Endothelial cell of umbilical vein (primary cell): ENCODE measurements at regions not wholly inside any gene's neighbourhood (a gene's known extent, or its start where the extent isn't known, plus 50 kb on each side); places are given as distances from the start of the nearest gene placed in this dataset.

ENCODE experiments used
- BruUV-seq: library from RNA; stranded (reverse); fragments of 400-500 nt; replicated peaks from 2 replicates; lab custom pipeline; 2021; lab: Mats Ljungman, UMichigan
- CTCF ChIA-PET: fragments of 300-600, 350-600 bp; sonication (Branson Sonifier 250); formaldehyde crosslinking; loops from one replicate; lab custom pipeline; 2021; ENCODE audit warnings: antibody characterized with exemption, inconsistent platforms; lab: Charles Lee
- POLR2A ChIA-PET: fragments of 300-600, 350-600 bp; sonication (Branson Sonifier 250); formaldehyde crosslinking; loops from one replicate; lab custom pipeline; 2021; ENCODE audit warnings: antibody characterized with exemption, inconsistent platforms; lab: Charles Lee
- DNase-seq: peaks from one replicate; pipeline ENCODE4 v3.0.0-alpha.2; 2011; ENCODE audit warnings: low read depth, low spot score
- FAIRE-seq: peaks from 2 replicates; lab custom pipeline; 2011; peaks lifted over from hg19 to GRCh38; lab: Jason Lieb, UNC
- H2AFZ ChIP-seq: 2 replicates; pipeline ENCODE4 v1.6.0; 2012; ENCODE audit warnings: low read depth, low read length, control low read depth, inconsistent platforms
- H3K27ac ChIP-seq: 2 replicates; pipeline ENCODE4 v1.5.1; 2011; ENCODE audit warnings: low read depth, mild to moderate bottlenecking, control low read depth, low read length, moderate library complexity; ENCODE audit not compliant: insufficient read depth
- H3K27me3 ChIP-seq, 2 experiments: 2 replicates each; pipeline versions ENCODE4 v1.6.0 to v1.6.1; 2011; ENCODE audit warnings: low read length in 2 of 2, mixed read lengths in 1 of 2; ENCODE audit not compliant: control insufficient read depth in 2 of 2, insufficient read depth in 2 of 2
- H3K36me3 ChIP-seq, 2 experiments: 2 replicates in 1 of 2; 3 replicates in 1 of 2; pipeline ENCODE4 v1.5.1; 2011; ENCODE audit warnings: low read length in 2 of 2, mild to moderate bottlenecking in 1 of 2, moderate library complexity in 1 of 2; ENCODE audit not compliant: control insufficient read depth in 2 of 2, insufficient read depth in 2 of 2; ENCODE audit errors: extremely low read depth in 1 of 2
- H3K4me1 ChIP-seq: 3 replicates; pipeline ENCODE4 v1.5.1; 2011; ENCODE audit warnings: mild to moderate bottlenecking, low read length; ENCODE audit not compliant: control insufficient read depth, insufficient read depth; ENCODE audit errors: extremely low read depth
- H3K4me2 ChIP-seq: 2 replicates; pipeline ENCODE4 v1.6.1; 2011; ENCODE audit warnings: low read length, control low read depth, mixed read lengths; ENCODE audit not compliant: insufficient read depth
- H3K4me3 ChIP-seq, 3 experiments: fragments of 200-600 bp in 1 of 3; sonication (generic), shearing (Covaris generic) in 1 of 3; replicated peaks in 1 of 3; 2 replicates each; pipeline ENCODE4 v1.5.1; 2011 to 2016; ENCODE audit warnings: control low read depth in 3 of 3, low read length in 3 of 3, mild to moderate bottlenecking in 2 of 3, inconsistent platforms in 1 of 3, low read depth in 1 of 3, moderate library complexity in 1 of 3; ENCODE audit not compliant: insufficient read depth in 1 of 3
- H3K79me2 ChIP-seq: 2 replicates; pipeline ENCODE4 v1.6.0; 2012; ENCODE audit warnings: low read length, inconsistent platforms; ENCODE audit not compliant: control insufficient read depth, insufficient read depth
- H3K9ac ChIP-seq: replicated peaks from 2 replicates; pipeline ENCODE3; 2011; ENCODE audit warnings: low read length, control low read depth; ENCODE audit not compliant: insufficient read depth; ENCODE audit errors: extremely low read depth
- H3K9me1 ChIP-seq: replicated peaks from 3 replicates; pipeline ENCODE4 v1.6.0; 2011; ENCODE audit warnings: mild to moderate bottlenecking, low read length; ENCODE audit not compliant: control insufficient read depth, insufficient read depth; ENCODE audit errors: extremely low read depth
- H3K9me3 ChIP-seq: replicated peaks from 2 replicates; pipeline ENCODE4 v1.5.1; 2012; ENCODE audit warnings: low read length, inconsistent platforms; ENCODE audit not compliant: control insufficient read depth, insufficient read depth
- H4K20me1 ChIP-seq: replicated peaks from 2 replicates; pipeline ENCODE3; 2011; ENCODE audit warnings: mild to moderate bottlenecking, low read length; ENCODE audit not compliant: control insufficient read depth, insufficient read depth; ENCODE audit errors: extremely low read depth
- CTCF ChIP-seq, 2 donors: IDR thresholded peaks; 1 replicate in 1 of 2; 2 replicates in 1 of 2; pipeline ENCODE4 v1.5.1; 2011; ENCODE audit warnings: low read length in 2 of 2, mild to moderate bottlenecking in 2 of 2, moderate library complexity in 2 of 2, control low read depth in 1 of 2, inconsistent platforms in 1 of 2, low read depth in 1 of 2; ENCODE audit not compliant: insufficient read depth in 1 of 2; ENCODE audit errors: extremely low read depth in 1 of 2
- EZH2 ChIP-seq: IDR thresholded peaks from 2 replicates; pipeline ENCODE4 v1.6.1; 2012; ENCODE audit warnings: borderline replicate concordance, low read depth, mild to moderate bottlenecking, moderate library complexity, low read length, inconsistent platforms; ENCODE audit not compliant: severe bottlenecking
- FOS ChIP-seq: IDR thresholded peaks from 2 replicates; pipeline ENCODE4 v1.6.1; 2011; ENCODE audit warnings: mild to moderate bottlenecking, low read length, moderate library complexity, borderline replicate concordance; ENCODE audit not compliant: insufficient read depth
- GATA2 ChIP-seq: IDR thresholded peaks from 2 replicates; pipeline ENCODE4 v1.7.0; 2011; ENCODE audit warnings: low read depth, mild to moderate bottlenecking, moderate library complexity, mixed read lengths, low read length; ENCODE audit not compliant: insufficient read length, insufficient read depth
- JUN ChIP-seq: IDR thresholded peaks from 2 replicates; pipeline ENCODE4 v1.6.1; 2011; ENCODE audit warnings: borderline replicate concordance, low read depth; ENCODE audit not compliant: insufficient read length, insufficient read depth
- MAX ChIP-seq: IDR thresholded peaks from 2 replicates; pipeline ENCODE4 v1.6.1; 2011; ENCODE audit not compliant: insufficient read depth, insufficient read length
- MYC ChIP-seq: IDR thresholded peaks from one replicate; pipeline ENCODE4 v1.6.1; 2011; ENCODE audit warnings: mild to moderate bottlenecking, low read depth, low read length
- POLR2A ChIP-seq: IDR thresholded peaks from 2 replicates; pipeline ENCODE4 v1.6.1; 2012; ENCODE audit warnings: low read depth, mild to moderate bottlenecking, control low read depth, low read length
- POLR2AphosphoS5 ChIP-seq: IDR thresholded peaks from 2 replicates; pipeline ENCODE4 v1.6.1; 2012; ENCODE audit warnings: low read depth, mild to moderate bottlenecking, control low read depth, low read length, moderate library complexity; ENCODE audit not compliant: insufficient read depth
- dilution Hi-C: fragments of 300-500 bp; cut with MboI; formaldehyde crosslinking; loops from one replicate; pipeline ENCODE4 v1.15.0; 2019; ENCODE audit warnings: low sequenced_read_pairs; ENCODE audit not compliant: extremely low pct_ligation_motif_present
- intact Hi-C: fragments of 100-400 bp; cut with micrococcal nuclease; formaldehyde crosslinking; loops from one replicate; pipeline ENCODE4 v1.10.0; 2022

- no peak for FAIRE-seq
- BruUV-seq, result no TSS peak
Observed at GRCh38 chr5:98328015-98328414, 445.4 kb upstream of the RGMB start.

More at GRCh38 chr5:98328015-98328414, 445.4 kb upstream of the RGMB start:
- Histone ChIP-seq H3K79me2 (no peaks in the 10 kb centered on the region), H3K27ac (no peak overlapping the region), H4K20me1 (no peaks in the 10 kb centered on the region), H3K9ac (no peak overlapping the region), H3K4me3 (no peak overlapping the region), H3K4me1 (peaks cover 8% of the 10 kb centered on the region), H3K27me3 (no peaks in the 10 kb centered on the region), H3K4me2 (no peak overlapping the region), H3K9me3 (no peaks in the 10 kb centered on the region), H2AFZ (no peak overlapping the region), H3K9me1 (no peaks in the 10 kb centered on the region), H3K36me3 (no peaks in the 10 kb centered on the region)
- dilution Hi-C loops (no loop called here), intact Hi-C loops (no loop called here)
- TF ChIP-seq POLR2A, result no peak
- no peak for TF ChIP-seq EZH2
- TF ChIP-seq FOS, result no peak
- no peak for TF ChIP-seq MAX
- TF ChIP-seq CTCF (IDR thresholded peaks at IDR 0.05; ENCODE audit: extremely low read depth in 1 of 2, insufficient read depth in 1 of 2, low read depth in 1 of 2, low read length in 2 of 2), result no peak
- no peak for TF ChIP-seq GATA2
- TF ChIP-seq MYC, result no peak
- no peak for TF ChIP-seq JUN
- TF ChIP-seq POLR2AphosphoS5, result no peak
- CTCF ChIA-PET, result no interaction called here
- POLR2A ChIA-PET, result no interaction called here
- no peak for DNase-seq
